Breast epithelium (tissue), 4 donors: ENCODE measurements at regions not wholly inside any gene's neighbourhood (a gene's known extent, or its start where the extent isn't known, plus 50 kb on each side); places are given as distances from the start of the nearest gene placed in this dataset.
A peak's percentile ranks its signal among the peaks of the same experiment; 100 is the strongest.

Source experiments
- DNase-seq, 2 donors: peaks; one replicate each; pipeline ENCODE4 v3.0.0-alpha.2; 2019; ENCODE audit warnings: low spot score in 2 of 2
- H3K27ac ChIP-seq, 2 donors: fragments of 200-600 bp; sonication (generic) in 1 of 2; one replicate each; pipeline ENCODE4 v1.5.1; 2016 to 2019; ENCODE audit warnings: mild to moderate bottlenecking in 1 of 2
- H3K27me3 ChIP-seq, 2 donors: fragments of 200-600 bp; sonication (generic) in 1 of 2; one replicate each; pipeline versions ENCODE4 v1.5.1 to v1.6.0; 2017 to 2019; ENCODE audit warnings: control low read depth in 1 of 2, mild to moderate bottlenecking in 1 of 2
- H3K36me3 ChIP-seq: fragments of 200-600 bp; one replicate; pipeline ENCODE4 v1.5.1; 2019
- H3K4me1 ChIP-seq, 2 donors: fragments of 200-600 bp; sonication (generic); one replicate each; pipeline ENCODE4 v1.5.1; 2016 to 2019; ENCODE audit warnings: control low read depth in 1 of 2
- H3K4me3 ChIP-seq, 3 donors: fragments of 200-600 bp; sonication (generic); 1 replicate in 2 of 3; 2 replicates in 1 of 3; pipeline ENCODE4 v1.5.1; 2016 to 2019; ENCODE audit warnings: mild to moderate bottlenecking in 3 of 3, moderate library complexity in 2 of 3
- H3K9me3 ChIP-seq, 2 donors: fragments of 200-600 bp; sonication (generic) in 1 of 2; one replicate each; pipeline ENCODE4 v1.5.1; 2016 to 2019; ENCODE audit warnings: control low read depth in 1 of 2
- CTCF ChIP-seq, 3 donors: fragments of 450-650 bp; IDR thresholded peaks; one replicate each; pipeline ENCODE4 v1.5.1; 2016 to 2017; ENCODE audit warnings: antibody characterized with exemption in 3 of 3, mild to moderate bottlenecking in 3 of 3, moderate library complexity in 3 of 3
- POLR2A ChIP-seq: fragments of 450-650 bp; IDR thresholded peaks from one replicate; pipeline ENCODE4 v1.6.1; 2016; ENCODE audit warnings: antibody characterized with exemption, mild to moderate bottlenecking, moderate library complexity
- POLR2AphosphoS5 ChIP-seq, 3 donors: sonication (generic); formaldehyde crosslinking; IDR thresholded peaks; one replicate each; pipeline ENCODE4 v1.6.1; 2017; ENCODE audit warnings: antibody characterized with exemption in 3 of 3
- intact Hi-C: fragments of 100-400 bp; cut with DNase I; formaldehyde crosslinking; loops from one replicate; pipeline ENCODE4 v1.15.1; 2023; ENCODE audit warnings: low total_unique reads

GRCh38 chrX:149151805-149152757 is 353.0 kb downstream of the IDS start:
- no peaks in the 10 kb centered on the region for H3K36me3 ChIP-seq
- peak in 1 of 2 donors; percentile 32 for DNase-seq
- intact Hi-C loops = no loop called here
- H3K27me3 ChIP-seq = no peaks in the 10 kb centered on the region
- no peak overlapping the region for H3K4me3 ChIP-seq
- H3K9me3 ChIP-seq = peaks cover 0 to 7% of the 10 kb centered on the region in 2 donors
- H3K4me1 ChIP-seq = no peaks in the 10 kb centered on the region
- H3K27ac ChIP-seq = no peak overlapping the region
- no peak for TF ChIP-seq POLR2A
- no peak for TF ChIP-seq POLR2AphosphoS5 (IDR thresholded peaks at IDR 0.05)
- TF ChIP-seq CTCF (IDR thresholded peaks at IDR 0.05) = no peak

- Histone ChIP-seq H3K9me3 (peaks cover 0 to 7% of the 10 kb centered on the region in 2 donors), H3K27ac (no peak overlapping the region), H3K27me3 (no peaks in the 10 kb centered on the region), H3K4me3 (no peak overlapping the region), H3K36me3 (no peaks in the 10 kb centered on the region), H3K4me1 (no peaks in the 10 kb centered on the region)
- no peak for TF ChIP-seq CTCF (IDR thresholded peaks at IDR 0.05)
- TF ChIP-seq POLR2A = no peak
- no peak for TF ChIP-seq POLR2AphosphoS5 (IDR thresholded peaks at IDR 0.05)
- intact Hi-C loops = no loop called here
- no peak for DNase-seq
Observed at GRCh38 chrX:149145845-149146285, 359.2 kb downstream of the IDS start.

GRCh38 chrX:149131774-149132173 is 373.3 kb downstream of the IDS start:
- no peaks in the 10 kb centered on the region for H3K4me1 ChIP-seq
- TF ChIP-seq CTCF (IDR thresholded peaks at IDR 0.05) (no peak), POLR2AphosphoS5 (IDR thresholded peaks at IDR 0.05) (no peak), POLR2A (no peak)
- no peaks in the 10 kb centered on the region for H3K9me3 ChIP-seq
- no peak for DNase-seq
- intact Hi-C loops = no loop called here
- H3K27ac ChIP-seq = no peak overlapping the region
- H3K4me3 ChIP-seq = no peak overlapping the region
- no peaks in the 10 kb centered on the region for H3K36me3 ChIP-seq
- H3K27me3 ChIP-seq = no peaks in the 10 kb centered on the region

- Histone ChIP-seq H3K36me3 (no peaks in the 10 kb centered on the region), H3K4me3 (no peak overlapping the region), H3K27ac (no peak overlapping the region), H3K4me1 (no peaks in the 10 kb centered on the region), H3K9me3 (no peaks in the 10 kb centered on the region), H3K27me3 (no peaks in the 10 kb centered on the region)
- DNase-seq = no peak
- no peak for TF ChIP-seq POLR2A
- TF ChIP-seq CTCF (IDR thresholded peaks at IDR 0.05) = no peak
- no peak for TF ChIP-seq POLR2AphosphoS5 (IDR thresholded peaks at IDR 0.05)
- intact Hi-C loops = no loop called here
Observed at GRCh38 chrX:149129767-149130166, 375.3 kb downstream of the IDS start.

- no peak for DNase-seq
- Histone ChIP-seq H3K27ac (no peak overlapping the region), H3K4me1 (no peaks in the 10 kb centered on the region), H3K9me3 (no peaks in the 10 kb centered on the region), H3K27me3 (no peaks in the 10 kb centered on the region), H3K36me3 (no peaks in the 10 kb centered on the region), H3K4me3 (no peak overlapping the region)
- intact Hi-C loops = no loop called here
- TF ChIP-seq CTCF (IDR thresholded peaks at IDR 0.05) = no peak
- TF ChIP-seq POLR2AphosphoS5 (IDR thresholded peaks at IDR 0.05) = no peak
- no peak for TF ChIP-seq POLR2A
Observed at GRCh38 chrX:149124526-149125108, 380.5 kb downstream of the IDS start.
